Activated CD4-positive, alpha-beta T cell treated with anti-CD3 and anti-CD28 coated beads, Interleukin-2, Interleukin-6, amounts not matched to agents 100 ng/mL and 50 ng/mL, durations not matched to agents 16 hours and 8 hours (primary cell): ENCODE measurements at regions not wholly inside any gene's neighbourhood (a gene's known extent, or its start where the extent isn't known, plus 50 kb on each side); places are given as distances from the start of the nearest gene placed in this dataset.

Source experiments
- DNase-seq: peaks from one replicate; pipeline ENCODE4 v3.0.0-alpha.2; 2020

- DNase-seq: no peak
Observed at GRCh38 chr6:156027248-156027626, 571.6 kb upstream of the NOX3 start.

- no peak for DNase-seq
Observed at GRCh38 chr6:156026486-156027247, 571.0 kb upstream of the NOX3 start.

- no peak for DNase-seq
Observed at GRCh38 chr6:156024339-156024738, 568.7 kb upstream of the NOX3 start.

- no peak for DNase-seq
Observed at GRCh38 chr6:156021746-156022396, 566.2 kb upstream of the NOX3 start.

GRCh38 chr6:156017838-156018237 lies 562.2 kb upstream of the NOX3 start:
- DNase-seq: no peak

- DNase-seq: no peak
Observed at GRCh38 chr6:156016186-156016976, 560.7 kb upstream of the NOX3 start.

DNA sequence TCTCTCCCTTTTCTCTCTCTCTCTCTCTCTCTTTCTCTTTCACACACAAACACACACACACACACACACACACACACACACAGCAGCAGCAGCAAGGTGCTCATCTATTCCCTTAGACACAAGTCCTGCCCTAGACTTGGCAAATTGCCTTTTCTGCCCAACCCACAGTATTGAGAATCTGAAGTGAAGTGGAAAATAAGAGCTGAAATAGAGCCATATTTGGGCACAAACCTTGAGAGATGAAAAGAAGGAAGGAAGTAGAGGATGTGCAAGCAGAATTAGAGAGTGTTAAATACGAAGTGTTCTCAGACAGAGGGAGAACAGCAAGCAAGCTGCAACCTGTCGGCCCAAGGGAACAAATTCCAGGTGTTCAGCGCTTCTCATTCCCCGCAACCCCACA lies 557.5 kb upstream of the NOX3 start:
- no peak for DNase-seq

DNA sequence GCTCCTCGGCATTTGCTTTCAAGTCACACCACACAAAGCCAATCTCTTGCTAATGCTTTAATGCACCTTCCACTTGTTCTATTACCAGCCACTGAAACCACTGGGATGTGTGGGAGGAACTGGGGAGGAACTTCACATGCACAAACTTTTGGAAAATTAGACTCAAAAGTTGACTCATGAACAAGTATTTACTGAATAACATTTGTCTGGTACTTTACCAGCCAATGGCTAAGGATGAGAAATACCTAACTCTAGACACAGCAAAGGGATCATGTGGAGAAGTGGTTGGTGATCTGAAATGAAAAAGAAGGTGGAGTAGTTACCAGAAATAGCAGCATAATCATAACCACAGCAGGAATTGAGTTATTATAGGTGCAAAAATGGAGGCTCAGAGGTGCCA lies 554.0 kb upstream of the NOX3 start:
- no peak for DNase-seq

DNA sequence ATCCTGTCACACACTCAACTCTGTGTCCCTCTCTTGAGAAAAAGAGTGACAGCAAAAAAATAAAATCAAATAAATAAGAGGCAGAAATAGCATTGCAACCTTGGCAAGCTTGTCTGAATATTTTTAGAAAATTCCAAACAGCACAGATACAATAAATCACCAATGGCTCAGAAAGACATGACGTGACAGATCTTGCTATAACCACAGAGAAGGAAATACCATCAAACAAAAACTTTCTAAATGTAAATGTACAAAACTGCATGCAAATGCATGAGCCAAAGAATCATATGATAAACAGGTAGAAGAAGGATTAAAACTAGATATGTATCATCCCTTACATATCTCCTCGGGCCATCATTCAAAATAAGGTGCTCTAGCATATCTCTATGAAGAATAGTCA lies 549.2 kb upstream of the NOX3 start:
- DNase-seq: no peak

GRCh38 chr6:155996151-155996550 lies 540.5 kb upstream of the NOX3 start:
- no peak for DNase-seq

DNA sequence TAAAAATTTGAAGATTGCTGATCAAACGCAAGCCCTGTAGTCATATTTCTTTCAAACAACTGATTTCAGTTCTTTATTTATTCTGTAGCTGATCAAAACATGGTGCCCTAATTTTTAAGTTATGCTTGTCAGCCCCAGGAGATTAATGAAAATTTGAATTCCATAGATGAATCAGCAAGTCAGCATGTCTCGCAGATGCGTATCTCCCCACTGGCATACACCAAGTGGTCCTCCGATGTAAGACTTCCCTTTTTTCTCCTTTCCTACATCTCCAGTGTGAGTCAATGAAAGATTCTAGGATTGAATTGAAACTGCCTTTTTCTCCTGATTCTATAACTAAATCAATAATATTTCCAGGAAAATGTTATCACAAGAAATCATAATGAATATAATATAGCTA lies 539.6 kb upstream of the NOX3 start:
- no peak for DNase-seq

DNA sequence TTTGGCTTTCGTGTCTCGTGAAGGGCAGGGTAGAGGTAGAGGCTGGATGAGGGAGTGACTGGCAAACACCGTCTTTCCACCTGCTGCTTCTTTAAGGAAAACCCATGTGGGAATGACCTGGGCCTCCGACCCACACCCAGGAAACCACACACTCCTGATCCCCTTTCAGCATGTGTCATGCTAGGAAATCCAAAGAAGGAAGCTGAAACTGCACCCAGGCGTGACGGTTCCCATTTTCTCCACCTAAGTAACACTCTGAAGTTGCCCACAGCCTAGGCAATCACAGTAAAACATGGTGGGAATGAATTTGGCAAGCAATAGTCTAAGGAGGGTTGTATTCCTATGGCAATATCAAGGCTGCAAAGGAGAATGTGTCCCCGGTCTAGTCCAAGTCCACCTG lies 538.4 kb upstream of the NOX3 start:
- no peak for DNase-seq

DNA sequence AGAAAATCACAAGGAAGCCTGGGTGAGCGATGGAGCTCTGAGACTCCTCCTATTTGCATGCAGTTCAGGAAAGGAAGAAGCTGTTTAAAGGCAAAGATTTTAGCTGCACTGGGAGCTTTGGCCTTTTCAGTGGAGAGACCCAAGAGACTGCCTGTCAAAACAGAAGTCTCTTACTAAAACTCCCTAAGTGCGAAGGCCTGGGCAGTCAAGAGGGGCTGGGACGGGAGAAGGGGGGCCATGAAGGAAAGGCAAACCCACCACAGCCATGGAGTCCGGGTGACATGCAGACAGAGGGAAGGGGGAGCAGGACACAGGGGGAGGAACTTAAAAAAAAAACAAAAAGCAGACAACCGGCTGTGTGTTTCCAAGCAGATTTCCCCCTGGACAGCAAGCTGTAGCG lies 537.6 kb upstream of the NOX3 start:
- DNase-seq: no peak

DNA sequence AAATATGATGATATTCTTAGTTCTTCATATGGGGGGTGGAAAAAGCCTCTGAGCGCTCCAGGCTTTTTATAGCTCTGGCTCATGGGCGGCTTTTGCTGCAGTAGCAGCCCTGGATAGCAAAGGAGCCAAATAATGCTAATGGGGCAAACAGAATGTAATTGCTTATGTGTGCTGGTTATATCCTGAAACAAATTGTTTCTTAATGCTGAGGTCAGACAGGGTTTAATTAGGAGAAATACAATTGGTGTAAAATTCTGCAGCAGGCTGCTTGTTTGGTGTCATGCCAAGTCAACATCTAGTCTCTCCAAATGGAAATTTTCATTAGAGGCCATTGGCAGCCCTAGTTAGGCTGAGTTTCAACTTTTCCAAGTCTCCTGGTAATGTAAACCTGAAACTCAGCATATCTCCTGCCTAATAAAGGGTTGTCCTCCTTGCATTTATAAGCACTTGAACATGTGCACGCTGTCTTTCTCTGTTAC lies 530.1 kb upstream of the NOX3 start:
- no peak for DNase-seq

DNA sequence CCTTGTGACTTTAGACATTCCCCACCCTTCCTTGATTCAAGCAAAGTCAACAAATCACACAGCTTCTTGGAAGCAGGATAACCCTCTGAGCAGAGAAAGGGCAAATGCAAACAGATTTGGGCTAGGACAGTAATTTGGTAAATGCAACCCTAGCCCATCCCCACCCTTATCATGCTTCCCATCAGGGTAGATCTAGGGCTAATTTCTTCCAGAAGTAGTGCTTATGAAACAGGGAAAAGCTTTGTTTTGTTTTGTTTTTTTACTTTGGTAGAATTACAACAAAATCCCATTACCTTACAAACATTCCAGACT lies 525.1 kb upstream of the NOX3 start:
- DNase-seq: no peak

GRCh38 chr6:155980014-155980767 lies 524.6 kb upstream of the NOX3 start:
- no peak for DNase-seq

DNA sequence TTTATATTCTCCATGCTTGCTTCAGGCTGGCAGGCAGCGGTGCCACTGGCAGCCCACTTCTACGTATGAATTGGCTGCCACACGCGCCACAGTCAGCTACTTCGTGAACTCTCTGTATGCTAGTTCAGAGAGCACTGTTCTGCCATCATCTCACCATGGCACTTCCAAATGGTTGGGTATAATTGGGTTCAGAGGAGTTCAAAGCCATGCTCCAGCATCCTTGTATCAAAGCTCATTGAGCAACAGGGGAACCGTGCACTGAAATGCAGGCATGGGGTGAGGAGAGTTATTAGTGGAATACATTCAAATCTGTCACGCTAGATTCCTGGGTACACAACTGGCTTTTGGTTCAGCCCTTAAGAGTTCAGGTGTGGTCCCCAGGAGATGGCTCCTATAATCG lies 519.9 kb upstream of the NOX3 start:
- no peak for DNase-seq

GRCh38 chr6:155974811-155975323 lies 519.2 kb upstream of the NOX3 start:
- no peak for DNase-seq

DNA sequence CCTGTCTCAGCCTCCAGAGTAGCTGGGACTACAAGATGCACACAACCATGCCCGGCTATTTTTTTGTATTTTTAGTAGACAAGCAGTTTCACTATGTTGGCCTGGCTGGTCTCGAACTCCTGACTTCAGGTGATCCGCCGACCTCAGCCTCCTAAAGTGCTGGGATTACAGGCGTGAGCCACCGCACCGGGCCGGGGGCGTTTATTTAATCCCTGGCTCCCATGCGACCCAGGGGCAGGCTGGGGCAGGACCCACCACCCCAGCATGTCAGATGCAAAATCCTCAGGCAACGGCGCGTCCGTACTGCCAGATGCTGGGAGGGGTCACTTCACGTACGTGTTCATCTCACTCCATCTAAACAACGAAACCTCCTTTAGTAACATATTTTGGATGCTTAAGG lies 518.7 kb upstream of the NOX3 start:
- DNase-seq: no peak

DNA sequence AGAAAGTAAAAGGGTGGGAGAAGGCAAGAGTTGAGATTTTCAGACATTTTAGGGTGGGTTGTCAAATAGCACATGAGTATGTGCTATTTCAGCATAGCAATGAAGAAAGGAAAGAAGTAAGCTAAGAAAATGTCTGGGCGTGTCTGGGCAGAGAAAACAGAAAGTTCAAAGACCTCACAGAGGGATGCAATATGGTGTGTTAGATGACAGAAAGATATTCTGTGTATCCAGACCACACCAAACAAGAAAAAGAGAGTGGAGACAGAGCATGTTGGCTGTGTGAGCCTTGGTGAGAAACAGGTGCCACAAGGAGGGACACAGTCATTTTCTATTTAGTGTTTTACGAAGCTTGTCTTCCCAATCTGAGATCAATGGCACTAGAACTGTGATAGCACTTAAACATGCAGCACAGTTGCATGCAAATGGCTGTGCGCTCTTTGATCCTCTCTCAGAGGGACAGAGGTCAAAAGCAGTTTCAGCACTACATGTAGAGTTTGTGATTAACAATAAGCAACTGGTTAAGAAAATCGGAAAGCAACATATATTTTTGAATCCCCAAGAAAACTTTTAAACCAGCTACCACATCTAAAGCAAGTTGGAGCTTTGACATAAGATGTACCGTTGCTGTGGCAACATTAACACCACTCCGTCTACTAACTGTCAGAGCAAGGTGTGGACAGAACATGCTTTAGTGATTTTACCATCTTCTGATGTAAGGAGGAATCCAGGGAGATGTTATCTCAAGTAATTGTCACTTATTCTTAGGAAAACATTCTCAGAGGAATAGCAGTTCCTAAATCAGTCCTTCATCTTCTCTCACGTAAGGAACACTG lies 515.5 kb upstream of the NOX3 start:
- DNase-seq: no peak

DNA sequence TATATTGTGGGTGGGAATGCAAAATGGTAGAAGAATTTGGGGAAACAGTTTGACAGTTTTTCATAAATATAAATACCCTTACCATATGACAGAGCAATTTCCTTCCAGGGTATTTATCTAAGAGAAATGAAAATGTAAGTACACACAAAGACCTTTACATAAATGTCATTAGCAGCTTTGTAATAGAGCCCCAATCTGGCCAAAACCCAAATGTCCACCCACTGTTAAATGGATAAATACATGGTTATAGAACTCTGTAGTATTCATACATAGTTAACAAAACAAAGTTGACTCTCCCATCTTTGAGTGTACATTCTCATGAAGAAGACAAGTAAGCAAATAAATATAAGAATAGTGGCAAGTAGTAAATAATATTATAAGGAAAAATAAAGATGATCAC lies 514.8 kb upstream of the NOX3 start:
- no peak for DNase-seq

DNA sequence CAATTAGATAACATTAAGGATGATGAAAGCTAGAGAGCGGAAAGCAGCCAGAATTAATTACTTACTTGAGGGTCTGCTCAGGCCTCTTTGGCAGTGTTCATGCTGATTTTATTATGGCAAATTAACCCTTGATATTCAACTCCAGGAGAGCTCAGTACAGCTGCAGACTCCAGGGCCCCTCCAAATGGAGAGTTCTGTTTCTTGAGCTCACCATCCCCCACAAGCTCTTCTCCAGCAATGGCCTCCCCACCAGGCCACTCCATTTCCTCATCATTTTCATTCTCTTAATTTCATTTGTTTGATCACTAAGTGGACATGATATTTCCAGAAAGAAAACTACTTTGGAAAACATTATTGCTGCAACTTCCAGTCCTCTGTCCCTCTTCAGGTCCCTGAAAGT lies 513.3 kb upstream of the NOX3 start:
- no peak for DNase-seq
